Activated CD4-positive, CD25-positive, alpha-beta regulatory T cell treated with anti-CD3 and anti-CD28 coated beads, Interleukin-2, amount 50 U/mL, for 16 hours (primary cell): ENCODE measurements at regions not wholly inside any gene's neighbourhood (a gene's known extent, or its start where the extent isn't known, plus 50 kb on each side); places are given as distances from the start of the nearest gene placed in this dataset.

ENCODE experiments used
- DNase-seq: peaks from one replicate; pipeline ENCODE4 v3.0.0-alpha.2; 2020; ENCODE audit warnings: low read depth, low spot score

- no peak for DNase-seq
Measured at GRCh38 chr6:112799889-112800288, 452.8 kb downstream of the RFPL4B start.

- no peak for DNase-seq
Measured at GRCh38 chr6:112800439-112800838, 453.3 kb downstream of the RFPL4B start.

- no peak for DNase-seq
Measured at GRCh38 chr6:112800916-112801315, 453.8 kb downstream of the RFPL4B start.

- DNase-seq, result no peak
Measured at GRCh38 chr6:112801468-112802080, 454.4 kb downstream of the RFPL4B start.

GRCh38 chr6:112802144-112802543 lies 455.0 kb downstream of the RFPL4B start:
- no peak for DNase-seq

GRCh38 chr6:112804638-112805330 lies 457.7 kb downstream of the RFPL4B start:
- DNase-seq, result no peak

GRCh38 chr6:112806163-112806865 lies 459.2 kb downstream of the RFPL4B start:
- no peak for DNase-seq

- DNase-seq, result no peak
Measured at GRCh38 chr6:112821476-112821875, 474.3 kb downstream of the RFPL4B start.

GRCh38 chr6:112822769-112823168 lies 475.6 kb downstream of the RFPL4B start:
- DNase-seq, result no peak

- no peak for DNase-seq
Measured at GRCh38 chr6:112827793-112828192, 480.7 kb downstream of the RFPL4B start.

GRCh38 chr6:112831022-112831421 lies 483.9 kb downstream of the RFPL4B start:
- no peak for DNase-seq

- no peak for DNase-seq
Measured at GRCh38 chr6:112833581-112834131, 486.5 kb downstream of the RFPL4B start.

GRCh38 chr6:112835078-112835477 lies 487.9 kb downstream of the RFPL4B start:
- no peak for DNase-seq

- no peak for DNase-seq
Measured at GRCh38 chr6:112839525-112839961, 492.4 kb downstream of the RFPL4B start.

- DNase-seq, result no peak
Measured at GRCh38 chr6:112841553-112842329, 494.6 kb downstream of the RFPL4B start.

GRCh38 chr6:112842330-112842685 lies 495.2 kb downstream of the RFPL4B start:
- DNase-seq, result no peak

- DNase-seq, result no peak
Measured at GRCh38 chr6:112846681-112847080, 499.6 kb downstream of the RFPL4B start.

GRCh38 chr6:112851146-112851545 lies 504.0 kb downstream of the RFPL4B start:
- DNase-seq, result no peak

GRCh38 chr6:112853162-112853561 lies 506.0 kb downstream of the RFPL4B start:
- no peak for DNase-seq

- DNase-seq, result no peak
Measured at GRCh38 chr6:112863753-112864152, 516.6 kb downstream of the RFPL4B start.

- DNase-seq, result no peak
Measured at GRCh38 chr6:112865131-112865530, 518.0 kb downstream of the RFPL4B start.

GRCh38 chr6:112874881-112875280 lies 527.8 kb downstream of the RFPL4B start:
- no peak for DNase-seq
